ENCODE measurements at regions not wholly inside any gene's neighbourhood (a gene's known extent, or its start where the extent isn't known, plus 50 kb on each side); places are given as distances from the start of the nearest gene placed in this dataset.

- Histone ChIP-seq H3K4me3 (ENCODE audit: low read depth in 1 of 2, low read length in 2 of 2) (no peak overlapping the region), H3K9ac (ENCODE audit: low read length) (no peak overlapping the region), H3K4me1 (ENCODE audit: insufficient read depth, low read length) (no peaks in the 10 kb centered on the region), H3K36me3 (ENCODE audit: insufficient read depth, low read length) (no peaks in the 10 kb centered on the region), H3K9me3 (ENCODE audit: low read length) (no peaks in the 10 kb centered on the region), H3K27me3 (ENCODE audit: control insufficient read depth in 1 of 2, insufficient read depth in 2 of 2, low read length in 2 of 2) (no peaks in the 10 kb centered on the region), H3K27ac (ENCODE audit: low read depth, low read length) (no peak overlapping the region)
Measured at GRCh38 chr4:188627892-188628291, 488.7 kb downstream of the TRIML1 start.

- Histone ChIP-seq H3K9ac (ENCODE audit: low read length) (no peak overlapping the region), H3K4me1 (ENCODE audit: insufficient read depth, low read length) (no peaks in the 10 kb centered on the region), H3K36me3 (ENCODE audit: insufficient read depth, low read length) (no peaks in the 10 kb centered on the region), H3K4me3 (ENCODE audit: low read depth in 1 of 2, low read length in 2 of 2) (no peak overlapping the region), H3K27me3 (ENCODE audit: control insufficient read depth in 1 of 2, insufficient read depth in 2 of 2, low read length in 2 of 2) (no peaks in the 10 kb centered on the region), H3K9me3 (ENCODE audit: low read length) (no peaks in the 10 kb centered on the region), H3K27ac (ENCODE audit: low read depth, low read length) (no peak overlapping the region)
Measured at GRCh38 chr4:188639479-188640100, 500.3 kb downstream of the TRIML1 start.

- H3K4me3 ChIP-seq (ENCODE audit: low read depth in 1 of 2, low read length in 2 of 2), result no peak overlapping the region
- H3K27ac ChIP-seq (ENCODE audit: low read depth, low read length), result no peak overlapping the region
- H3K9ac ChIP-seq (ENCODE audit: low read length), result no peak overlapping the region
- no peaks in the 10 kb centered on the region for H3K9me3 ChIP-seq (ENCODE audit: low read length)
- no peaks in the 10 kb centered on the region for H3K4me1 ChIP-seq (ENCODE audit: insufficient read depth, low read length)
- H3K27me3 ChIP-seq (ENCODE audit: control insufficient read depth in 1 of 2, insufficient read depth in 2 of 2, low read length in 2 of 2), result no peaks in the 10 kb centered on the region
- H3K36me3 ChIP-seq (ENCODE audit: insufficient read depth, low read length), result no peaks in the 10 kb centered on the region
Measured at GRCh38 chr4:188647820-188648370, 508.7 kb downstream of the TRIML1 start.

GRCh38 chr4:188649635-188650034, 510.4 kb downstream of the TRIML1 start:
- Histone ChIP-seq H3K27me3 (ENCODE audit: control insufficient read depth in 1 of 2, insufficient read depth in 2 of 2, low read length in 2 of 2) (no peaks in the 10 kb centered on the region), H3K4me1 (ENCODE audit: insufficient read depth, low read length) (no peaks in the 10 kb centered on the region), H3K27ac (ENCODE audit: low read depth, low read length) (no peak overlapping the region), H3K36me3 (ENCODE audit: insufficient read depth, low read length) (no peaks in the 10 kb centered on the region), H3K4me3 (ENCODE audit: low read depth in 1 of 2, low read length in 2 of 2) (no peak overlapping the region), H3K9ac (ENCODE audit: low read length) (no peak overlapping the region), H3K9me3 (ENCODE audit: low read length) (no peaks in the 10 kb centered on the region)

GRCh38 chr4:188650516-188650915, 511.3 kb downstream of the TRIML1 start:
- H3K36me3 ChIP-seq (ENCODE audit: insufficient read depth, low read length), result no peaks in the 10 kb centered on the region
- no peak overlapping the region for H3K27ac ChIP-seq (ENCODE audit: low read depth, low read length)
- no peaks in the 10 kb centered on the region for H3K4me1 ChIP-seq (ENCODE audit: insufficient read depth, low read length)
- H3K9me3 ChIP-seq (ENCODE audit: low read length), result no peaks in the 10 kb centered on the region
- no peak overlapping the region for H3K4me3 ChIP-seq (ENCODE audit: low read depth in 1 of 2, low read length in 2 of 2)
- no peak overlapping the region for H3K9ac ChIP-seq (ENCODE audit: low read length)
- H3K27me3 ChIP-seq (ENCODE audit: control insufficient read depth in 1 of 2, insufficient read depth in 2 of 2, low read length in 2 of 2), result no peaks in the 10 kb centered on the region

- Histone ChIP-seq H3K27ac (ENCODE audit: low read depth, low read length) (no peak overlapping the region), H3K9me3 (ENCODE audit: low read length) (no peaks in the 10 kb centered on the region), H3K9ac (ENCODE audit: low read length) (no peak overlapping the region), H3K4me1 (ENCODE audit: insufficient read depth, low read length) (no peaks in the 10 kb centered on the region), H3K36me3 (ENCODE audit: insufficient read depth, low read length) (no peaks in the 10 kb centered on the region), H3K27me3 (ENCODE audit: control insufficient read depth in 1 of 2, insufficient read depth in 2 of 2, low read length in 2 of 2) (no peaks in the 10 kb centered on the region), H3K4me3 (ENCODE audit: low read depth in 1 of 2, low read length in 2 of 2) (no peak overlapping the region)
Measured at GRCh38 chr4:188657365-188657764, 518.1 kb downstream of the TRIML1 start.

- H3K4me3 ChIP-seq (ENCODE audit: low read depth in 1 of 2, low read length in 2 of 2), result no peak overlapping the region
- no peaks in the 10 kb centered on the region for H3K4me1 ChIP-seq (ENCODE audit: insufficient read depth, low read length)
- no peak overlapping the region for H3K9ac ChIP-seq (ENCODE audit: low read length)
Measured at GRCh38 chr4:188658958-188659522, 519.8 kb downstream of the TRIML1 start.

GRCh38 chr4:188660796-188661195, 521.6 kb downstream of the TRIML1 start:
- Histone ChIP-seq H3K9ac (ENCODE audit: low read length) (no peak overlapping the region), H3K4me3 (ENCODE audit: low read depth in 1 of 2, low read length in 2 of 2) (no peak overlapping the region), H3K27ac (ENCODE audit: low read depth, low read length) (no peak overlapping the region), H3K9me3 (ENCODE audit: low read length) (no peaks in the 10 kb centered on the region), H3K4me1 (ENCODE audit: insufficient read depth, low read length) (no peaks in the 10 kb centered on the region), H3K27me3 (ENCODE audit: control insufficient read depth in 1 of 2, insufficient read depth in 2 of 2, low read length in 2 of 2) (no peaks in the 10 kb centered on the region), H3K36me3 (ENCODE audit: insufficient read depth, low read length) (no peaks in the 10 kb centered on the region)

More at GRCh38 chr4:188658958-188659522, 519.8 kb downstream of the TRIML1 start:
- no peak overlapping the region for H3K27ac ChIP-seq (ENCODE audit: low read depth, low read length)
- H3K36me3 ChIP-seq (ENCODE audit: insufficient read depth, low read length), result no peaks in the 10 kb centered on the region
- no peaks in the 10 kb centered on the region for H3K27me3 ChIP-seq (ENCODE audit: control insufficient read depth in 1 of 2, insufficient read depth in 2 of 2, low read length in 2 of 2)
- H3K9me3 ChIP-seq (ENCODE audit: low read length), result no peaks in the 10 kb centered on the region

GRCh38 chr4:188661502-188661901, 522.3 kb downstream of the TRIML1 start:
- Histone ChIP-seq H3K9ac (ENCODE audit: low read length) (no peak overlapping the region), H3K9me3 (ENCODE audit: low read length) (no peaks in the 10 kb centered on the region), H3K36me3 (ENCODE audit: insufficient read depth, low read length) (no peaks in the 10 kb centered on the region), H3K27ac (ENCODE audit: low read depth, low read length) (no peak overlapping the region), H3K4me1 (ENCODE audit: insufficient read depth, low read length) (no peaks in the 10 kb centered on the region), H3K27me3 (ENCODE audit: control insufficient read depth in 1 of 2, insufficient read depth in 2 of 2, low read length in 2 of 2) (no peaks in the 10 kb centered on the region), H3K4me3 (ENCODE audit: low read depth in 1 of 2, low read length in 2 of 2) (no peak overlapping the region)

GRCh38 chr4:188663369-188663768, 524.1 kb downstream of the TRIML1 start:
- Histone ChIP-seq H3K9ac (ENCODE audit: low read length) (no peak overlapping the region), H3K27me3 (ENCODE audit: control insufficient read depth in 1 of 2, insufficient read depth in 2 of 2, low read length in 2 of 2) (no peaks in the 10 kb centered on the region), H3K4me3 (ENCODE audit: low read depth in 1 of 2, low read length in 2 of 2) (no peak overlapping the region), H3K36me3 (ENCODE audit: insufficient read depth, low read length) (no peaks in the 10 kb centered on the region), H3K9me3 (ENCODE audit: low read length) (no peaks in the 10 kb centered on the region), H3K27ac (ENCODE audit: low read depth, low read length) (no peak overlapping the region), H3K4me1 (ENCODE audit: insufficient read depth, low read length) (no peaks in the 10 kb centered on the region)

GRCh38 chr4:188665491-188666457, 526.5 kb downstream of the TRIML1 start:
- Histone ChIP-seq H3K27me3 (ENCODE audit: control insufficient read depth in 1 of 2, insufficient read depth in 2 of 2, low read length in 2 of 2) (no peaks in the 10 kb centered on the region), H3K4me3 (ENCODE audit: low read depth in 1 of 2, low read length in 2 of 2) (no peak overlapping the region), H3K27ac (ENCODE audit: low read depth, low read length) (no peak overlapping the region), H3K4me1 (ENCODE audit: insufficient read depth, low read length) (no peaks in the 10 kb centered on the region), H3K9me3 (ENCODE audit: low read length) (no peaks in the 10 kb centered on the region), H3K9ac (ENCODE audit: low read length) (no peak overlapping the region), H3K36me3 (ENCODE audit: insufficient read depth, low read length) (no peaks in the 10 kb centered on the region)

Measured in muscle layer of colon (tissue), 2 donors.